Endothelial cell of umbilical vein (primary cell): ENCODE measurements at regions not wholly inside any gene's neighbourhood (a gene's known extent, or its start where the extent isn't known, plus 50 kb on each side); places are given as distances from the start of the nearest gene placed in this dataset.

ENCODE experiments used
- MYC ChIP-seq: IDR thresholded peaks from one replicate; pipeline ENCODE4 v1.6.1; 2011; ENCODE audit warnings: mild to moderate bottlenecking, low read depth, low read length
- TF ChIP-seq, protein P1 (sequence below), 2 donors: IDR thresholded peaks; 1 replicate in 1 of 2; 2 replicates in 1 of 2; pipeline ENCODE4 v1.5.1; 2011; ENCODE audit warnings: low read length in 2 of 2, mild to moderate bottlenecking in 2 of 2, moderate library complexity in 2 of 2, control low read depth in 1 of 2, inconsistent platforms in 1 of 2, low read depth in 1 of 2; ENCODE audit not compliant: insufficient read depth in 1 of 2; ENCODE audit errors: extremely low read depth in 1 of 2

DNA sequence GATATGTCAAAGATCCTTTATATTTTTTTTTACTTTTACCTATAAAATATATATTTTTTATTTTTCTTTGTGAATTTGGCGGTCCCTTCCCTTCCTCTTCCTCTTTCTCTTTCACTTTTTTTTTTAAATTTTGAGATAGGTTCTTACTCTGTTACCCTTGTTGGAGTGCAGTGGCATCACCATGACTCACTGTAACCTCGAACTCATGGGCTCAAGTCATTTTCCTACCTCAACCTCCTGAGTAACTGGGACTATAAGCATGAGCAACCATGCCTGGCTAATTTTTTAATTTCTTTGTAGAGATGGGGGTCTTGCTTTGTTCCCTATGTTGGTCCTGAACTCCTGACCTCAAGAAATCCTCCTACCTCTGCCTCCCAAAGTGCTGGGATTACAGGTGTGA lies 258.0 kb upstream of the CLINT1 start:
- TF ChIP-seq, protein P1, sequence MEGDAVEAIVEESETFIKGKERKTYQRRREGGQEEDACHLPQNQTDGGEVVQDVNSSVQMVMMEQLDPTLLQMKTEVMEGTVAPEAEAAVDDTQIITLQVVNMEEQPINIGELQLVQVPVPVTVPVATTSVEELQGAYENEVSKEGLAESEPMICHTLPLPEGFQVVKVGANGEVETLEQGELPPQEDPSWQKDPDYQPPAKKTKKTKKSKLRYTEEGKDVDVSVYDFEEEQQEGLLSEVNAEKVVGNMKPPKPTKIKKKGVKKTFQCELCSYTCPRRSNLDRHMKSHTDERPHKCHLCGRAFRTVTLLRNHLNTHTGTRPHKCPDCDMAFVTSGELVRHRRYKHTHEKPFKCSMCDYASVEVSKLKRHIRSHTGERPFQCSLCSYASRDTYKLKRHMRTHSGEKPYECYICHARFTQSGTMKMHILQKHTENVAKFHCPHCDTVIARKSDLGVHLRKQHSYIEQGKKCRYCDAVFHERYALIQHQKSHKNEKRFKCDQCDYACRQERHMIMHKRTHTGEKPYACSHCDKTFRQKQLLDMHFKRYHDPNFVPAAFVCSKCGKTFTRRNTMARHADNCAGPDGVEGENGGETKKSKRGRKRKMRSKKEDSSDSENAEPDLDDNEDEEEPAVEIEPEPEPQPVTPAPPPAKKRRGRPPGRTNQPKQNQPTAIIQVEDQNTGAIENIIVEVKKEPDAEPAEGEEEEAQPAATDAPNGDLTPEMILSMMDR (IDR thresholded peaks at IDR 0.05; ENCODE audit: extremely low read depth in 1 of 2, insufficient read depth in 1 of 2, low read depth in 1 of 2, low read length in 2 of 2): no peak
- TF ChIP-seq MYC: no peak
